Neural cell (in vitro differentiated cells): ENCODE measurements at regions not wholly inside any gene's neighbourhood (a gene's known extent, or its start where the extent isn't known, plus 50 kb on each side); places are given as distances from the start of the nearest gene placed in this dataset.

Experiments
- H2AFZ ChIP-seq: fragments of 200-600, 300-800 bp; sonication (generic), shearing (Covaris generic); 2 replicates; pipeline ENCODE4 v1.6.0; 2014; ENCODE audit warnings: low read depth, mild to moderate bottlenecking, antibody characterized with exemption, low read length, moderate library complexity
- H3F3A ChIP-seq: fragments of 200-600 bp; shearing (Covaris generic); 2 replicates; pipeline ENCODE4 v1.6.1; 2016; ENCODE audit warnings: mild to moderate bottlenecking, moderate library complexity, mixed read lengths, antibody characterized with exemption, low read length; ENCODE audit not compliant: insufficient read depth, poor library complexity, severe bottlenecking
- H3K27ac ChIP-seq: fragments of 200-600, 300-800 bp; sonication (generic), shearing (Covaris generic); 2 replicates; pipeline ENCODE4 v1.5.1; 2014; ENCODE audit warnings: mild to moderate bottlenecking, low read length, moderate library complexity
- H3K27me3 ChIP-seq: fragments of 300-800, 200-600 bp; sonication (generic), shearing (Covaris generic); 2 replicates; pipeline ENCODE4 v1.6.0; 2014; ENCODE audit warnings: mild to moderate bottlenecking, low read depth, low read length, moderate library complexity; ENCODE audit not compliant: insufficient read depth
- H3K36me3 ChIP-seq: fragments of 300-800, 200-600 bp; sonication (generic), shearing (Covaris generic); 2 replicates; pipeline ENCODE4 v1.5.1; 2014; ENCODE audit warnings: mild to moderate bottlenecking, antibody characterized with exemption, low read length, moderate library complexity; ENCODE audit not compliant: insufficient read depth
- H3K4me2 ChIP-seq: fragments of 300-800, 200-600 bp; sonication (generic), shearing (Covaris generic); 2 replicates; pipeline ENCODE4 v1.6.0; 2014; ENCODE audit warnings: mild to moderate bottlenecking, low read length
- H3K4me3 ChIP-seq: fragments of 300-800, 200-600 bp; sonication (generic), shearing (Covaris generic); 2 replicates; pipeline ENCODE4 v1.5.1; 2014; ENCODE audit warnings: mild to moderate bottlenecking, low read length, moderate library complexity
- H3K79me2 ChIP-seq: fragments of 200-600 bp; shearing (Covaris generic); replicated peaks from 2 replicates; pipeline ENCODE4 v1.6.0; 2014; ENCODE audit warnings: mild to moderate bottlenecking, low read length, moderate library complexity; ENCODE audit not compliant: insufficient read depth
- H3K9ac ChIP-seq: fragments of 300-800, 200-600 bp; sonication (generic), shearing (Covaris generic); 2 replicates; pipeline ENCODE4 v1.6.1; 2016; ENCODE audit warnings: mild to moderate bottlenecking, low read length, mixed read lengths
- H3K9me2 ChIP-seq: fragments of 200-600 bp; shearing (Covaris generic); 2 replicates; pipeline ENCODE4 v1.6.1; 2016; ENCODE audit warnings: mild to moderate bottlenecking, low read length, mixed read lengths; ENCODE audit not compliant: insufficient read depth
- H3K9me3 ChIP-seq: fragments of 200-600, 300-800 bp; sonication (generic), shearing (Covaris generic); 2 replicates; pipeline ENCODE4 v1.6.1; 2016; ENCODE audit warnings: mild to moderate bottlenecking, mixed run types, low read length, moderate library complexity, mixed read lengths
- H4K20me1 ChIP-seq: fragments of 200-600 bp; shearing (Covaris generic); 2 replicates; pipeline ENCODE4 v1.6.1; 2016; ENCODE audit warnings: mild to moderate bottlenecking, mixed run types; ENCODE audit not compliant: insufficient read depth
- CTCF ChIP-seq: fragments of 450-650 bp; IDR thresholded peaks from 2 replicates; pipeline ENCODE4 v1.5.1; 2014; ENCODE audit warnings: antibody characterized with exemption, mild to moderate bottlenecking, moderate library complexity; ENCODE audit not compliant: poor library complexity, severe bottlenecking
- EP300 ChIP-seq: fragments of 450-650 bp; conservative IDR thresholded peaks from 2 replicates; pipeline ENCODE4 v1.6.1; 2014; ENCODE audit warnings: antibody characterized with exemption, mild to moderate bottlenecking, moderate library complexity; ENCODE audit not compliant: poor library complexity, severe bottlenecking
- EZH2 ChIP-seq: fragments of 200-600, 300-800 bp; shearing (Covaris generic), sonication (generic); IDR thresholded peaks from 2 replicates; pipeline ENCODE4 v1.6.1; 2014; ENCODE audit warnings: antibody characterized with exemption, low read length, borderline replicate concordance, mild to moderate bottlenecking; ENCODE audit not compliant: insufficient read depth, poor library complexity, severe bottlenecking
- MXI1 ChIP-seq: fragments of 450-650 bp; conservative IDR thresholded peaks from 2 replicates; pipeline ENCODE4 v1.6.1; 2014; ENCODE audit warnings: antibody characterized with exemption, mild to moderate bottlenecking; ENCODE audit not compliant: poor library complexity, severe bottlenecking
- POLR2AphosphoS5 ChIP-seq: IDR thresholded peaks from 2 replicates; pipeline ENCODE4 v1.6.1; 2012
- RAD21 ChIP-seq: fragments of 450-650 bp; conservative IDR thresholded peaks from 2 replicates; pipeline ENCODE4 v1.6.1; 2014; ENCODE audit warnings: antibody characterized with exemption, mild to moderate bottlenecking, moderate library complexity
- REST ChIP-seq: IDR thresholded peaks from 2 replicates; pipeline ENCODE4 v1.6.1; 2012; ENCODE audit warnings: borderline replicate concordance
- SMC3 ChIP-seq: fragments of 450-650 bp; conservative IDR thresholded peaks from 2 replicates; pipeline ENCODE4 v1.6.1; 2014; ENCODE audit warnings: antibody characterized with exemption, mild to moderate bottlenecking, moderate library complexity; ENCODE audit not compliant: poor library complexity
- TAF1 ChIP-seq: IDR thresholded peaks from 2 replicates; pipeline ENCODE4 v1.6.1; 2012; ENCODE audit warnings: low read depth

- Histone ChIP-seq H3K4me3 (no peak overlapping the region), H3K27ac (no peak overlapping the region), H4K20me1 (no peaks in the 10 kb centered on the region), H3K9me2 (no peaks in the 10 kb centered on the region), H3K79me2 (no peaks in the 10 kb centered on the region), H3K9me3 (no peaks in the 10 kb centered on the region), H3K4me2 (no peak overlapping the region), H3K36me3 (no peaks in the 10 kb centered on the region), H2AFZ (no peak overlapping the region), H3K27me3 (no peaks in the 10 kb centered on the region), H3K9ac (no peak overlapping the region), H3F3A (no peaks in the 10 kb centered on the region)
- TF ChIP-seq POLR2AphosphoS5 (no peak), RAD21 (no peak), EP300 (no peak), TAF1 (no peak), REST (no peak), EZH2 (no peak), MXI1 (no peak), SMC3 (no peak), CTCF (no peak)
These were observed 118.7 kb upstream of the MYOCD start for GRCh38 chr17:12546983-12547382.

DNA sequence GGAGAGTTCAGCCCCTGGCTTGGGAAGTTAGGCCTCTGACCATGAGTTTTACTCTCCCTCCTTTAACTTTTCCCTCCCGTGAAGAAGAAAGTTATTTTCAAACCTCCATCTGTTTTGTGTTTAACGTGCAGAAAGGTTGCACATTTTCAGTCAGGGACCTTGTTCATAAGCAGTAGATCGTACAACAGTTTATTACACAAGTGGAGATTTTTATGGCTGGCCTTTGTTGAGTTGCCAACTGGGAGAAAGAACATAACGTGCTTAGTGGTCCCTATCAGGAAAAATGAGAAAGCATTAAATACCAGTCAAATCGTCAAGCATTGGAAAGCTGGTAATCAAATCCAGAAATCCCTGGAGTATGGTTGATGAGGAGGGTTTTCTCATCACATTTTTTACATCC is 117.9 kb upstream of the MYOCD start:
- Histone ChIP-seq H3K9me3 (no peaks in the 10 kb centered on the region), H3K4me2 (no peak overlapping the region), H4K20me1 (no peaks in the 10 kb centered on the region), H3K9ac (no peak overlapping the region), H3K9me2 (no peaks in the 10 kb centered on the region), H3K27me3 (no peaks in the 10 kb centered on the region), H3K4me3 (no peak overlapping the region), H2AFZ (no peak overlapping the region), H3K27ac (no peak overlapping the region), H3K79me2 (no peaks in the 10 kb centered on the region), H3F3A (no peaks in the 10 kb centered on the region), H3K36me3 (no peaks in the 10 kb centered on the region)
- TF ChIP-seq CTCF (no peak), RAD21 (no peak)
